Superior temporal gyrus (tissue), 1 donor: ENCODE measurements at regions not wholly inside any gene's neighbourhood (a gene's known extent, or its start where the extent isn't known, plus 50 kb on each side); places are given as distances from the start of the nearest gene placed in this dataset.
"Not testable (repeated sequence)": the region's sequence is repeated elsewhere in the genome, so short reads cannot be mapped to it uniquely, and the experiment has no call there.

Experiments used
- DNase-seq: peaks from one replicate; pipeline ENCODE4 v3.0.0-alpha.2; 2016; ENCODE audit errors: extremely low spot score

DNA sequence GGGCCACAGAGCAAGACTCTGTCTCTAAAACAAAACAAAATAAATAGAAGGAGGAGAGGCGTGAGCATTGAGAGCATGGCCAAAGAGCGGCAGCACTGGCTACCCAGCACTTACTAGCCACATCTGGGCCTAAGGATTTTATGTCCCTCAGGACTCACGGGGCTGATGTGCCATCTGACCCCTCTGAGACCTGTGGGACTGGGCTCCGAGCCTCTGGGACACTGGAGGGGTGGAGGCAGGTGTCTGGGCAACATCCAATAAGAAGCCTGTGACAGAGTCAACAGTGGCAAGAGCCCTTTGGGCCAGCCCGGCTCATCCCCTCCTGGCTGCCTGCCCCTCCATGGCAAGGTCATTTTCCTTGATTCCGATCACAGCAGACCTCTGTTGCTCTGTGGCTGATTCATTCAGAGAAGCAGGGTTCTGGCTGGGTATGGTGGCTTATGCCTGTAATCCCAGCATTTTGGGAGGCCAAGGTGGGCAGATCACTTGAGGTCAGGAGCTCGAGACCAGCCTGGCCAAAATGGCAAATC lies 60.7 kb downstream of the RRM2 start:
- DNase-seq = no peak

DNA sequence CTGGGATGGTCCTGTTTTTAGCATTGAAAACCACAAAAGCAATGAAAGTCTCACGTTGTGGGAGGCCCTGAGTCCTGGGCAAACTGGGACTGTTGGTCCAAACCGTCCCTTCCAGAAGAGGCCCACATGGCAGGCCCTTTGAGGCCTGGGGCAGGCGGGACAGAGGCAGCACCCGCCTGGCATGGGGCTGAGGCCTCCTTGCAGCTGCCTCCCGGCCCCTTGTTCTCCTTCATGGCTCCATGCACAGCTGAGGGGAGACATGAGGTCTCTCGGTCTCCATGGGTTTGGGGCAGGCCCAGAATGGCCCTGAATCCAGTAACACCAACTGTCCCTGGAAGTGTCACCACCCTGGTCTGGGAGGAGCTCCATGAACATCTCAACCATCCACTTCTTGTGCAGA lies 61.9 kb downstream of the RRM2 start:
- no peak for DNase-seq

DNA sequence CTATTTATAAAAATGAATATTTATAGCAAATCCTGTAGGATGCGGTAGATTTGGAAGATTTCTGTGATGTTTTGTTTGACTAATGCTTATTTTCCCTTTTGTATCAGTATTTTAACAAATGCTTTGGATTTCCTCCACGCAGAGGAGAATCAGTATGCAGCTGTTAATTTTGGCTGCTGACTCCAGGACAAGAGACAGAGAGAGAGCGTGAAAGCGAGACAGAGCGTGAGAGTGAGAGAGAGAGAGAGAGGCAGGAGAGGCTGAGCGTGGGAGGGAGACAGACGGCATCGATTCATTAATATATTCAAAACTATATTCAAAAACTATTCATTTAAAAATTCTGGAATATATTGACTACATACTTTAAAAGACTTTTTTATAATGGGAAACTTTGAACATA lies 62.5 kb downstream of the RRM2 start:
- peak; percentile 66 for DNase-seq

DNA sequence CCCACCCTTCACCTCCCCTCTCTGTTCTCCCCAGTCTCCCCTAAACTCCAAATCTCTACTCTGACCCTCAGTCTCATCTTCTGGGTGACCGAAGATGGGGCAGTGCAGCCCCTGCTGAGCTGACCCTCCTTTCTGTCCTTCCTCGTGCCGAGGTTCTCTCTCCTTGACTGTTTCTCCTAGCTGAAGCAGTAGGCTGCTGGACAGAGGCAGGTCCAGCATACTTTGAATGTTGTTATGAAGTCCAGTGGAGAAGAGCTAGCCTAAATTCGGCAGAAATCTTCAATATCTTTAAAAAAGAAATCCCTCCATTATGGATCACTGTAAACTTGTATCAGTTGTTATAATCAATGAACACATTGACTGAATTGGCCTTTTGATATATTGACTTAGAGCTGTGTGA lies 63.2 kb downstream of the RRM2 start:
- DNase-seq = no peak

DNA sequence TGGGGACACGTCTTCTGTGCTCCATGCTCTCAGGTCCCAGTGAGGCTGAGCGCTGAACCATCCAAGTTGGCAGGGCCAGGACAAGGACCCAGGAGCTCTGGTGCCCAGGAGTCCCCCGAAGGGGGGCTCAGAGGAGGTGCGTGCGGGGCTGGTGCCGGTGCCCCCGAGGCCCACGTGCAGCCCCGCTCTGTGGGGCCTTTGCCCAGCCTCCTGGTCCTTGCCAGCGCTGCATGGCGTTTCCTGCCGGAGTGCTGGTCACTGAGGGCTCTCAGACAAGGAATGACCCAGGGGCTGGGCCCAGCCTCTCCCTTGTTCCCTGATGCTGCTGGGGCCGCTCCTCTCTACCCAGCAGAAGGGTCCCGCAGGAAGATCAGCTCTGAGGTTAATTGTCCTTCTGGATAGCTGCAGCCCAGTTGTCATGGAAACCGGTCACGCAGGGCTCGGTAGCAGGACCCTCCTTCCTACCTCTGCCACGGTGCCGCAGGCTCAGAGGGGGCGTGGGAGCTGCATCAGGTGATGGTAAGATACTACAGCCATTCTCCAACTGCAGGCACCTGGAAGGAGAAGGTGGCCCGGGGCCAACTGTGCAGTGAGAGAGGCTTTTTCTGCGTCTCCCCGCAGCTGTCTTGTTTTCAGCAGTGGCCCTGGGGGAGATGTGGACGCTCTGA lies 64.5 kb downstream of the RRM2 start:
- no peak for DNase-seq

DNA sequence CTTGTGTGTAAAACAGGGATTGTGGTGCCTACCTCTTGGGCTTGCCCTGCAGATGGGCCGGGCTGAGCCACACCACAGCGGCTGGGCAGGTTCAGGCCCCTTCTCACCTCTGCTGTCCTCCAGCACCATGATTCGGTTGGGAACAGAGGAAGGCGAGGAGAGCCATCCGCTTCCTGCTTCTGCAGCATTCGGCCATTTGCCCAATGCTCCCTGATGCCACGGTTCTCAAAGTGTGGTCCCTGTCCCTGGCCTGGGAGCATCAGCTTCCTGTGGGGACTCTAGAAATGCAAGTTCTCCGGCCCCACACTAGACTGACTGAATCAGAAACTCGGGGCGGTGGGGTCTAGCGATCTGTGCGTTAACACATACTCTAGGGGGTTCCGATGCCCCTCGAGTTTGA lies 65.1 kb downstream of the RRM2 start:
- DNase-seq = no peak

DNA sequence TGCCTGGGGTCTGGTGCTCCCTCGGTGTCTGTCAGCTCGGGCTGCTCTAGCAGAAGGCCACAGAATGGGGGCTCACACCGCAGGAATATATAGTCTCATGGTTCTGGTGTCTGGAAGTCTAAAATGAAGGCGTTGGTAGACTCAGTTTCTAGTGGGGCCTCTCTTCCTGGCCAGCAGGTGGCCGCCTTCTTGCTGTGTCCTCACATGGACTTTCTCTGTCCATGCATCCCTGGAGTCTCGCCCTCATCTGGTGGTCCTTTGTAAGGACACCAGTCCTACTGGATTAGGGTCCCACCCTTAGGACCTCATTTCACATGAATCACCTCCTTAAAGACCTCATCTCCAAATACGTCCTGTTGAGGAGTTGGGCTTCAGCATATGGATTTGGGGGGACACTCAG lies 65.7 kb downstream of the RRM2 start:
- DNase-seq = no peak

DNA sequence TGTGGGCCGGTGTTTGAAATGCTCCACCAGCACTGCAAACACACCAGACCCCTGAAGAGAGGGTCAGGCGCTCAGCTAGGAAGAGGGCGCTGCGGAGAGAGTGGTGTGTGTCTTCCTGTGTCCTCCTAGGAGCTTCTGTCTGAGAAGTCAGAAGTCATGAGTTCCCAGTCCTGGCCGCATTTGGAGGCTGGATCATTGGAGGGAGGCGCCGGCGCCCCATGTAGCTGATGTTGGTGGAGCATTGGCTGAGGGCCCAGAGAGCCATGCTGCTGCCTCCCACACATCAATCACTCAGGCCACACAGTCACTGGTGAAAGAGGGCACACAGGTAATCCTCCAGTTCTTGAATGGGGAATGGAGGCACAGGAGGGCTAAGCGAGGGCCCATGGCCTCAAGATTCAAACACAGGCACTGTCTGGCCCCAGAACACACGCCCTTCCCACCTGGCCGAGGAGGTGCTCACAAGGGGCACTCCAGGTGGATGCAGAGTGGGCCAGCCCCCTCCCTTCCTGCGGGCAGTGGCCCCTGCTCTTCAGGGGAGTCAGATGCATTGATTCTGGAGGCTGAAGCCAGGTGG lies 66.3 kb downstream of the RRM2 start:
- no peak for DNase-seq

DNA sequence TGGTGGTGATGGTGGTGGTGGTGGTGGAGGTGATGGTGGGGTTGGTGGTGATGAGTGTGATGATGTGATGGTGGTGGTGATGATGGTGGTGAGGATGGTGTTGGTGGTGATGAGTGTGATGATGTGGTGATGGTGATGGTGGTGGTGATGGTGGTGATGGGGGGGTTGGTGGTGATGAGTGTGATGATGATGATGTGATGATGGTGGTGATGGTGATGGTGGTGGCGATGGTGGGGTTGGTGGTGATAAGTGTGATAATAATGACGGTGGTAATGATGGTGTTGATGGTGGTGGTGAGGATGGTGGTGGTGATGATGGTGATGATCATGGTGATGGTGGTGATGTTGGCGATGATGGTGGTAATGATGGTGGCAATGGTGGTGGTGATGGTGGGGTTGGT lies 67.7 kb downstream of the RRM2 start:
- no peak for DNase-seq

DNA sequence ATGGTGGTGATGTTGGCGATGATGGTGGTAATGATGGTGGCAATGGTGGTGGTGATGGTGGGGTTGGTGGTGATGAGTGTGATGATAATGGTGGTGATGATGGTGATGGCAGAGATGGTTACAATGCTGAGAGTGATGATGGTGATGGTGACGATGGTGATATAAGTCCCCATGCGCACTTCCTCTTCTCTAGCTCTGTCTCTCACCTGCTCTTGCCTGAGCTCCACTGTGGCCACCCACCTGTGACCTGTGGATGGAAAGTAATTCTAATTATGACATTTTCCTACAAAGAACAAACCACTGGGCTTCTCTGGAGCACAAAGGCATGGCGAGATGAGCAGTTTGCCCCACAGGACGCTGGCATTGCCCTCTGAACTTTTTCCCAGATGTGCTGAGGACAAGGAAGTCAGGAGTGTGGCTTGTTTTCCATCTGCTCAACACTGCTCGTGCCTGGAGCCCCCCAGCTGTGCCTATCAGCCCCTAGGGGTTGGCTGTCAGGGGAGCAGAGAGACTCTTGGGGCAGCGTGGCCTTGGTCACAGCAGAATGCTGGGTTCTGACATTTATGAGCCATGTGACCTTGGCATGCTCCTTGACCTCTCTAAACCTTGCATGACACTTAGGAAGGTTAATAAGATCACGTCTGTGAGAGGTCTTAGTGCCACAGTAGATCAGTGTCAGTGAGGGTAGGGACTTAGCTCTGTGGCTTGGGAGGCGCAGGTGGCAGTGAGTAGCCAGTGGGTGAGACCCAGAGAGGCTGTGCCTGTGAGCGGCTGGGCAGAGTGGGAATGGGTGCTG lies 68.4 kb downstream of the RRM2 start:
- no peak for DNase-seq

DNA sequence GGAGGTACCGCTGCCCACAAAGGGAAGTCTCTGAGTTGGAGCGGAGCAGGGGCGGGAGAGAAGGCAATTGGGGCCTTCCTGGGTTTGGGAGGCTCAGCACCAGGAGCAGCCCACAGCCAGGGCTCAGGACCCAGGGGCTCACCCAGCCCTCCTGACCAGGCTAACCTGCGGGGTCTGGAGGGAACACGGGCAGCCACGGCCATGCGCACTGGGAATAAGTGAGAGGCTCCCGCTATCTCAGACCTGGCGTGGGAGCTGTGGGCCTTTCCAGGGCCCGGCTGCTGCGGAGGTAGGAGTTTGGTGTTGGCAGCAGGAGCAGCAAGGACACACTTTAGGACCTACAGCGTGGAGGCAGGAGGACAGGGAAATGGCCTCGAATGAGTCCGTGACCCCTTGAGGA lies 69.0 kb downstream of the RRM2 start:
- DNase-seq = no peak

DNA sequence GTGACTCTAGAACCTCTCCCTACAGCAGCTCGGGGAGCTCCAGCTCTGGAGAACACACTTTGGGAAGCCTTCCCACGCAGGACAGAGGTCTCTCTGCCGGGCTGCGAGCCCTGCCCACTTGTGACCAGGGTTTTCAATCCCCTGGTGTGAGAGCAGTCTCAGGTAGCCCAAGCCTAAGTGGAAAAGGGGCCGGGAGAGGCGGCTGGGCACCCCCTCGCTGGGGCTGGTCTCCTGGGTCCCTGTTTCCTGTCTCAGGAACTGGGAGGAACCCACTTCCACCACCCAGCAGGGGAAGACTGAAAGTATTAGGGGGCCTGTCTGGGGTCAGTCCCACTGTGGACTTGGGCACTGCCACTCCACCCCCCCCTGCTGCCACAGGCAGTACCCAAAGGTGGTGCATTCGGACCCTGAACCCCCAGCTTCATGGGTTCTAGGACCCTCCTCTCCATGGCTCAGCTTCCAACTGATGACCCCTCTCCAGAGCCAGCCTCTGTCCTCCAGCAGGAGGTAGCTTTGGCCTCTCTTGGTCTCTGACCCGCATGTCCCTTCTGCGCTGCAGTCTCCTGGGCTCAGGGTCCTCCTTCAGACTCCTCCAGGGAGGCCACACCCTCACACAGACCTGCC lies 70.0 kb downstream of the RRM2 start:
- no peak for DNase-seq

DNA sequence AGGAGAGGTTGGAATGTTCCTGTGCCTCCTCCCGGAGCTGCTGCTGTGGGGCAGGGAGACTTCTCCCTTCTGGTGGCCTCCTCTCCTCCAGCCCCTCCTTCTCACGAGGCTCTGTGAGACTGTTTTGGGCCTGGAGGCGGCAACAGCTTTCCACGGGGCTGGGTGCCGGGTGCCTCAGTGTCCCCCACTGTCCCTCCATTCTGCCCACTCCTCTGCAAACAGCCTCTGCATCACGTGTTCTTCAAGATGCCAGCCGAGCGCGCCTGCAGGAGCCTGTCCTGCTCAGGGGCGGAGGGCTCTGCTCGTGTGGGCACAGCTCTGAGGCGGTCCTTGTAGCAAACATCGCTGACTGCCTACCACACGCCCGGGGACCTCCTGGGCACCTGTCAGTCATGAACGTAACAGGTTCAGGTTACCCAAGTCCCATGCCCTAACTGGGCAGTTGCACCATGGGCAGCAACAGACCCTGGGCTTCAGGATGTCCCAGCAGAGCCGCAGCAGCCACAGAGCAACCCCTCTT lies 70.8 kb downstream of the RRM2 start:
- no peak for DNase-seq

DNA sequence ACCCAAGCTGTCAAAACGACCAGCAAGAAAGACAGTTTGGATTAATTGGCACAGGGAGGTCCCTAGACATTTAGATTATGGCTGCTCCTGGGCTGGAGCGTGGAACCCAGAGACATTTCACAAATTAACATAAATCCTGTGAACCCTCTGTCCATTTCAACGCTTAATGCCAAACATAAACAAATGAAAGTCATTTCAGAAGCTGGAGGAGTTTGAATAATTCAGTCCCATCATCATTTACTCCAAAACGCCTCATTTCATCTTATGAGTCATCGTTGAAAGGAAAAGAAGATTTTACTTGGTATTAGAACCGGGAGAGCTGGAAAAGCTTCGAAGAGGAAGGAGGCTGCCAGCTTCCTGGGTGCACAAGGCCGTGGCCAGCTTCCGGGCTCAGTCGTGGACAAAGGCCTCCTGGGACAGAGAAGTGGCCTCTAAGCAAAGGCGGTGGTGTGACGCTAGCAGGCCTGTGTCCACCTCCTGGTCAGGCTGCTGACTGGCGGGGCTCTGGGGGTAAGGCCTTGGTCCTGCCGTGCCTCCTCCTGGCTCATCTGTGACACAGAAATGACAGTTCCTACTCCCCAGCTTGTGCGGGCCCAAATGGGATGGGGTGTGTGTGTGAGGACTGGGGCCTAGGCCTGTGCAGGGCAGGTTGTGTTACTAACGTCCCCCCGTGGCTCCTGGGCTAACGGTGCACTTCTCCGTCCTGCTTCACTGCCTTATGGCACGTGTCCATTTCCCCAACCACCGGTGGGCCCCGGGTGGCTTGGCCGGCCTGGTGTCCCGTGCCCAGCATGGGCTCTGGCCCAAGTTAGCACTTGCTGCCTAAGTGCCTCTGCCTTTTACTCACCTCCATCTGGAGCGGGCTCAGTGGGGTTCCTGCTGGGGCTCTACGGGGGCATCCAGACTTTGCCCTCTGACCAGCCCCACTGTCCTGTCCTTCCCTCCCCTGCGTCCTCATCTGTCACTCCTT lies 71.6 kb downstream of the RRM2 start:
- DNase-seq = no peak

DNA sequence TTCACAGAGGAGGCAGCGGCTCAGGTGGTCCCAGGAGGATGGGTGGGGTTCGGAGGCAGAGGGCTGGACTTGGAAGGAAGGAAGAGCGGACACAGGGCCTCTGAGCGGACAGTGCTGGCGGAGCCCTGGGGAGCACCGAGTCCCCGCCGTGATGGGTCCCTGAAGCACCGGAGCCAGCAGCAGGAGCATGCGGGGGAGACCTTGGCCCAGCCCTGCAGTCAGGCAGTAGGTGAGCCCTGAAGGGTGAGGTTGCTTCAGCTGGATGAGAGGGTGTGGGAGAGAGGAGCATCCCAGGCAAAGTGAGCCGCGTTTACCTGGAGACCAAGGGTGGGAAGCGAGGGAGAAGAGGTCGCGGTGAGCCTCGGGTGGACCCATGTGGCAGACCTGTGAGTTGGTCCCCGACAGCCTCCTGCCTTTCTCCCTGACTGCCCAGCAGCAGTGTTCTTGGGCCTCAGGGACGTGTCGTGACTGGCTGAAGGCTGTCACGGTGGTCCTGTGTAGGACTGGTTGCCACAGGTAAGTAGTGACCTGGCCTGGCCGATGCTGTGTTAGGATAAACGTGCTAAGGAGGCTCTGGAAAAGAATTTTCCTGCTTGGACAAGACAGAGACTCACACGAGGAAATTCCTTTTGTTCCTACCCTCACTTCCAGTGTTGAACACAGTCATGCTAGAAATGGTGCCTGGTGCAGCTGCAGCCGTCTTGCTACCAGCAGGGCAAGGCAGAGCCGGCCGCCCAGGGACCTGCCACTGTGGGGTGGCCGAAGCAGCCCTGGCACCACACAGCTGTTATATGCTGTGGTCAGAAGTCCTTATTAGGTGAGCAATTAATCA lies 73.0 kb downstream of the RRM2 start:
- DNase-seq = no peak

DNA sequence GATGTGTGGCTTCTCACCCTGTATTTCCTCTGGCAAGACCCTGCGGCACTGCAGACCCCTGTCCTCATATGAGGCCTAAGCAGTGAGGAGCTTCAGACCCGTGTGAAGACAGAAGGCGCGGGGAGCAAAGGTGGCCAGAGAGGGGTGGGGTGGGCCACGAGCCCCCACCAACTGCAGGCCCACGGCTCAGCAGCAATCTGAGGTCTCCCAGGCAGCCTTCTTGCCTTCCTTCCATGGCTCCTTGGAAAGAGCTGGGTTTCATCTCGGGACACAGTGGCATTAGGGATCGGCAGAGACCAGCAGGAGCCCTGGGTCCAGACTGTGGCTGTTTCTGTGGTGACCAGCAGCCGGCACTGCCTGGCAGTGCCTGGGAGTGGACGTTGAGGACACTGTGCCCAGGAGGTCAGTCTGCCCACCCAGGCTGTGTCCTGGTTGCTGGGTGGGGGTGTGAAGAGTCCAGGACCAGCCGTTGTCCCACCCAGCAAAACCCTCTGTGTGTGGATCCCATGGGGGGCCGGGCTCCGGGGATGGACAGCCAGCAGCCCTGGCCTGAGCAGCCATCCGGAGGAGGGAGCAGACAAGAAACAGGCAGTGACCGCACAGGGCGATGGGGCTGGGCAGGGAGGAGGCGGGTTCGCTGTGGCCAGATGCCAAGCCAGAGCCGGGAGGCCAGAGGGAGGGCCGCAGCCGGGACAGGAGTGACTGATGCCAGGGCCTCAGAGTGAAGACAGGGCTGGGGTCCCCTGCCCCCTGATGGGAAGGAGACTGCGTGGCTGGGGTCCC lies 73.8 kb downstream of the RRM2 start:
- DNase-seq = no peak

DNA sequence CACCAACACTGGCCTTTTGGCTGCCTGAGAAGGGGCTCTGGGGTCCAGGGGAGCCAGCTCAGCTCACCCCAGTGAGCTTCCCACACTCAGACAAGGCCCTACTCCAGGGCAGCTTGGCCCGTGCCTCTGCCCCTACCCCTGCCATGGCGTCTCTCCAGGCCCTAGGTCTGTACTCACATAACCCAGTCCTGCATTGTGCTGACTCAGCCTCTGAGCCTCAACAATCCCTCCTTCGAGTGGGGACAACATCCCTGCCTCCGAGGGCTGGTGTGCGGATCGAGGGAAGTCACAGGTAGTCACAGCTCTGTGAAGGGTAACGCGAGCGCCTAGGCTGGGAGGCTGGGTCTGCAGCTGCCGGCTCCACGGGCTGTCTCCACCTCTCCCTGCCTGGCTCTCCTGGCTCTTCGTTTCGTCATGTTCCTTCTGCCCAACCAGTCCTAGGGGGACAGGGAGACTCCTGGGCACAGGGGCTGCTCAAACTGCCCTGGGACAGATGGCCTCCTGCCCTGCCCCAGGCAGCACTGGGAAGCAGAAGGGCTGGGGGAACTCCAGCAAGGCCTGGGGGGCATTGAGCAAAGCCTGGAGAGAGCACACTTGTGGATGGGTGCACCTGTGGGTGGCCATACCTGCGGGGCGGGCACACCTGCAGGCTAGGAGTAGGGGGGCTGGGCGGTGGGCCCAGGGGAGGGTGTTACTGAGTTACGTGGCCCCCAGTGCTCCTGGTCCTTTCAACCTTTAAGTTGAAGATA lies 74.6 kb downstream of the RRM2 start:
- DNase-seq = no peak

DNA sequence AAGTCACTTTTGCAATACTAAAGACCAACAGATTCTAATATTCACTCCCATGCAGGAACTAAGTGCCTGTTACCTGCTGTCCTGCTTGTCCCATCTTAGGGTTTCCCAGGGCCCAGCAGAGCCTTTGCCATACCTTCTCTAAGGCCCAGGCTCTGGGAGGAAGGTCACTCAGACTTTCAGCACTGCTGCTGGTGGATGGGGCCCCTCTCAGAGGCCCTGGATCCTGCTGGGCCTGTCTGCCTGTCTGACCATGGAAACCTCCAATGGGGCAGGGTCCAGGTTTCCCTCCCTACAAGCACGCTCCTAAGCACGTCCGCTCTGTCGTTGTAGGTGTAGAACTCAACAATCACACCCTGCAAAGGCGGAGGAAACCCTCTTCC lies 75.1 kb downstream of the RRM2 start:
- no peak for DNase-seq

DNA sequence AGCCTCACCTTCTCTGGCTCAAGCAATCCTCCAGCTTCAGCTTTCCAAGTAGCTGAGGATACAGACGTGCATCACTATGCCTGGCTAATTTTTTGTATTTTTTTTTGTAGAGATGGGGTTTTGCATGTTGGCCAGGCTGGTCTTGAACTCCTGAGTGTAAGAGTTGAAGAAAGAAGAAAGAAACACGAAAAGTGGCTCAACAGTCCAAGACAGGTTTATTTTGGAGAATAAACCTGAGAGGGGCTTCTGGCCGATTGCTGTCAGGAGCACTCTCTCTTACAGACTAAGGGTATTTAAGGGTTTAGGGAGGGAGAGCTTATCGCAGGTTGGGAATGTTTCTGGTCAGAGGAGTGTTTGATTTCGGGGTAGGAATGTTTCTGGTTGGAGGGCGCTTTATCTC lies 75.9 kb downstream of the RRM2 start:
- not testable (repeated sequence) for DNase-seq
